AG04450 (cell line): ENCODE measurements at regions not wholly inside any gene's neighbourhood (a gene's known extent, or its start where the extent isn't known, plus 50 kb on each side); places are given as distances from the start of the nearest gene placed in this dataset.
A peak's percentile ranks its signal among the peaks of the same experiment; 100 is the strongest.
"Not testable (repeated sequence)": the region's sequence is repeated elsewhere in the genome, so short reads cannot be mapped to it uniquely, and the experiment has no call there.

Experiments used
- CTCF ChIA-PET: fragments of 300-600, 350-600 bp; formaldehyde crosslinking; extraction: SDS; loops from one replicate; lab custom pipeline; 2022; ENCODE audit warnings: antibody characterized with exemption, inconsistent platforms; lab: Charles Lee
- POLR2A ChIA-PET: fragments of 350-600 bp; formaldehyde crosslinking; extraction: SDS; loops from one replicate; lab custom pipeline; 2021; ENCODE audit warnings: antibody characterized with exemption, inconsistent platforms; lab: Yijun Ruan, JAX
- DNase-seq: peaks from one replicate; pipeline ENCODE4 v3.0.0-alpha.2; 2011; ENCODE audit warnings: low read depth, low spot score
- H3K27ac ChIP-seq: one replicate; pipeline ENCODE4 v1.5.1; 2012; ENCODE audit warnings: low read depth, low read length, control low read depth
- H3K27me3 ChIP-seq: one replicate; pipeline ENCODE4 v1.6.0; 2012; ENCODE audit warnings: low read length; ENCODE audit not compliant: control insufficient read depth, insufficient read depth
- H3K4me3 ChIP-seq: 2 replicates; pipeline ENCODE4 v1.5.1; 2011; ENCODE audit warnings: mild to moderate bottlenecking, low read depth, low read length, control low read depth
- H3K9me3 ChIP-seq: 2 replicates; pipeline ENCODE4 v1.5.1; 2012; ENCODE audit warnings: low read length; ENCODE audit not compliant: control insufficient read depth, insufficient read depth
- CTCF ChIP-seq: IDR thresholded peaks from 2 replicates; pipeline ENCODE4 v1.5.1; 2011; ENCODE audit warnings: low read depth, low read length, control low read depth, inconsistent platforms

- Histone ChIP-seq H3K27ac (no peak overlapping the region), H3K27me3 (no peaks in the 10 kb centered on the region), H3K9me3 (no peaks in the 10 kb centered on the region; the same call in 1 of the 2 replicates), H3K4me3 (no peak overlapping the region)
- no peak for DNase-seq
- POLR2A ChIA-PET, result no interaction called here
- CTCF ChIA-PET, result no interaction called here
- TF ChIP-seq CTCF, result no peak
Observed at GRCh38 chr16:29117631-29118030, 132.8 kb downstream of the LAT start.

- Histone ChIP-seq H3K9me3 (no peaks in the 10 kb centered on the region; the same call in 1 of the 2 replicates), H3K27me3 (no peaks in the 10 kb centered on the region), H3K27ac (no peak overlapping the region), H3K4me3 (no peak overlapping the region)
- DNase-seq, result no peak
- ChIA-PET POLR2A (no interaction called here), CTCF (no interaction called here)
- TF ChIP-seq CTCF, result no peak
Observed at GRCh38 chr16:29116980-29117379, 132.1 kb downstream of the LAT start.

GRCh38 chr16:29116207-29116606, 131.4 kb downstream of the LAT start:
- H3K4me3 ChIP-seq, H3K27me3 ChIP-seq, DNase-seq, POLR2A ChIA-PET, H3K9me3 ChIP-seq, H3K27ac ChIP-seq: not testable (repeated sequence)
- CTCF ChIA-PET, result interaction anchor here (0.6 to 2.0 kb wide), 2 partner anchors 17 to 143 kb away, joined by 3 to 5 read pairs; no protein-coding TSS in a partner anchor

GRCh38 chr16:29115802-29116141, 130.9 kb downstream of the LAT start:
- H3K27me3 ChIP-seq, H3K4me3 ChIP-seq, DNase-seq, H3K9me3 ChIP-seq, POLR2A ChIA-PET, H3K27ac ChIP-seq: not testable (repeated sequence)
- CTCF ChIA-PET, result interaction anchor here (0.6 to 2.0 kb wide), 2 partner anchors 17 to 142 kb away, joined by 3 to 5 read pairs; no protein-coding TSS in a partner anchor

- CTCF ChIA-PET, result interaction anchor here (1.1 to 2.0 kb wide), 2 partner anchors 10 to 142 kb away, joined by 3 to 5 read pairs; no protein-coding TSS in a partner anchor
- H3K4me3 ChIP-seq, H3K27me3 ChIP-seq, H3K9me3 ChIP-seq, POLR2A ChIA-PET: not testable (repeated sequence)
- DNase-seq, result peak; percentile 52
- H3K27ac ChIP-seq, result peak overlapping the region; percentile 31
- TF ChIP-seq CTCF, result peak; percentile 75
Observed at GRCh38 chr16:29114989-29115801, 130.3 kb downstream of the LAT start.

GRCh38 chr16:29114574-29114973, 129.7 kb downstream of the LAT start:
- ChIA-PET POLR2A (no interaction called here), CTCF (interaction anchor here (1.1 to 2.0 kb wide), 2 partner anchors 10 to 141 kb away, joined by 3 to 5 read pairs; no protein-coding TSS in a partner anchor)
- Histone ChIP-seq H3K27ac (peak overlapping the region; percentile 31), H3K4me3 (no peak overlapping the region), H3K9me3 (no peaks in the 10 kb centered on the region; the same call in 1 of the 2 replicates), H3K27me3 (no peaks in the 10 kb centered on the region)
- no peak for DNase-seq
- no peak for TF ChIP-seq CTCF

GRCh38 chr16:29113446-29113845, 128.6 kb downstream of the LAT start:
- H3K27ac ChIP-seq, DNase-seq, CTCF ChIA-PET, H3K27me3 ChIP-seq, H3K4me3 ChIP-seq, POLR2A ChIA-PET, H3K9me3 ChIP-seq: not testable (repeated sequence)
